ENCODE measurements at regions not wholly inside any gene's neighbourhood (a gene's known extent, or its start where the extent isn't known, plus 50 kb on each side); places are given as distances from the start of the nearest gene placed in this dataset.

DNA sequence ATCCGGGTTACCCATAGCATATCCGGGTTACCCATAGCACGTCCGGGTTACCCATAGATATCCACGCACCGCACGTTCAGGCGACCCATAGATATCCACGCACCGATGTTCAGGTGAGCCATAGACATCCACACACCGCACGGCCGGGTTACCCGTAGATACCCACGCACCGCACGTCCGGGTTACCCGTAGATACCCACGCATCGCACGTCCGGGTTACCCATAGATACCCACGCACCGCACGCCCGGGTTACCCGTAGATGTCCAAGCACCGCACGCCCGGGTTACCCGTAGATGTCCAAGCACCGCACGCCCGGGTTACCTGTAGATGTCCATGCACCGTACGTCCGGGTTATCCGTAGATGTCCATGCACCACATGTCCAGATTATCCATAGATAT is 60.3 kb upstream of the SYT1 start:
- no peaks in the 10 kb centered on the region for H4K20me1 ChIP-seq (ENCODE audit: insufficient read depth, low read length)
- H3K56ac ChIP-seq (ENCODE audit: extremely low read depth, insufficient read depth, low read length) = no peak overlapping the region
- H2AFZ ChIP-seq (replicated peaks; ENCODE audit: low read length, poor library complexity) = no peak overlapping the region
- no peaks in the 10 kb centered on the region for H3K9me3 ChIP-seq (ENCODE audit: control insufficient read depth, insufficient read depth, low read length)
- no peak for ATAC-seq (ENCODE audit: low read depth)
- dilution Hi-C loops (cut with HindIII; ENCODE audit: low sequenced_read_pairs, unreplicated experiment) (no loop called here), in situ Hi-C loops (cut with MboI; ENCODE audit: low sequenced_read_pairs) (no loop called here), intact Hi-C loops (cut with micrococcal nuclease) (loop anchor here (5.0 kb wide), 1 partner anchor 52 kb away; no protein-coding TSS in a partner anchor)
- no peak overlapping the region for H3K27ac ChIP-seq (ENCODE audit: insufficient read depth, low read length)
- H3K4me2 ChIP-seq (ENCODE audit: low read depth, low read length) = no peak overlapping the region
- BruUV-seq (replicated peaks) = no TSS peak
- no peak overlapping the region for H3K4ac ChIP-seq (ENCODE audit: low read depth, low read length)
- no peaks in the 10 kb centered on the region for H3K27me3 ChIP-seq (ENCODE audit: control insufficient read depth, insufficient read depth, low read length)
- H3K14ac ChIP-seq (replicated peaks; ENCODE audit: low read depth, low read length) = no peak overlapping the region
- H4K5ac ChIP-seq (ENCODE audit: low read depth, low read length) = no peak overlapping the region
- ChIA-PET POLR2A (ENCODE audit: unreplicated experiment) (no interaction called here), CTCF (no interaction called here)
- no peaks in the 10 kb centered on the region for H3K79me1 ChIP-seq (ENCODE audit: low read depth in 1 of 2, low read length in 2 of 2)
- H2BK15ac ChIP-seq (ENCODE audit: low read depth, low read length) = no peak overlapping the region
- H2AK5ac ChIP-seq (ENCODE audit: low read depth, low read length) = no peak overlapping the region
- no peaks in the 10 kb centered on the region for H3K36me3 ChIP-seq (ENCODE audit: control insufficient read depth, insufficient read depth, low read length)
- no peak overlapping the region for H2BK120ac ChIP-seq (ENCODE audit: low read depth, low read length)
- H3K9me1 ChIP-seq (ENCODE audit: insufficient read depth, low read length) = 0 out of 2 replicates have a peak, but pooled peaks cover 5% of the 10 kb centered on the region
- H2BK20ac ChIP-seq (ENCODE audit: low read depth, low read length) = no peak overlapping the region
- no peak overlapping the region for H2BK5ac ChIP-seq (ENCODE audit: low read depth, low read length, poor library complexity, severe bottlenecking)
- no peak overlapping the region for H4K8ac ChIP-seq (ENCODE audit: low read depth in 2 of 2, low read length in 2 of 2)
- no peak for TF ChIP-seq SMC3 (IDR thresholded peaks at IDR 0.05; ENCODE audit: low read depth, low read length)
- no peak for TF ChIP-seq BHLHE40 (IDR thresholded peaks at IDR 0.05; ENCODE audit: low read depth, low read length)
- TF ChIP-seq FOS (IDR thresholded peaks at IDR 0.05; ENCODE audit: low read depth, low read length) = no peak
- no peak for TF ChIP-seq CTCF (conservative IDR thresholded peaks at IDR 0.05; ENCODE audit: low read depth, low read length)
- no peak for TF ChIP-seq CHD1 (IDR thresholded peaks at IDR 0.05; ENCODE audit: low read depth, low read length)
- TF ChIP-seq POLR2A (IDR thresholded peaks at IDR 0.05; ENCODE audit: low read depth, low read length) = no peak
- TF ChIP-seq NFE2L2 (IDR thresholded peaks at IDR 0.05; ENCODE audit: low read depth, low read length) = no peak
- TF ChIP-seq RFX5 (IDR thresholded peaks at IDR 0.05; ENCODE audit: low read depth, low read length) = no peak
- TF ChIP-seq, protein P1, sequence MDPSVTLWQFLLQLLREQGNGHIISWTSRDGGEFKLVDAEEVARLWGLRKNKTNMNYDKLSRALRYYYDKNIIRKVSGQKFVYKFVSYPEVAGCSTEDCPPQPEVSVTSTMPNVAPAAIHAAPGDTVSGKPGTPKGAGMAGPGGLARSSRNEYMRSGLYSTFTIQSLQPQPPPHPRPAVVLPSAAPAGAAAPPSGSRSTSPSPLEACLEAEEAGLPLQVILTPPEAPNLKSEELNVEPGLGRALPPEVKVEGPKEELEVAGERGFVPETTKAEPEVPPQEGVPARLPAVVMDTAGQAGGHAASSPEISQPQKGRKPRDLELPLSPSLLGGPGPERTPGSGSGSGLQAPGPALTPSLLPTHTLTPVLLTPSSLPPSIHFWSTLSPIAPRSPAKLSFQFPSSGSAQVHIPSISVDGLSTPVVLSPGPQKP (IDR thresholded peaks at IDR 0.05; ENCODE audit: borderline replicate concordance, low read depth, low read length) = no peak
- no peak for TF ChIP-seq USF2 (IDR thresholded peaks at IDR 0.05; ENCODE audit: low read depth, low read length)
- H4K91ac ChIP-seq (ENCODE audit: insufficient read depth, low read depth, low read length) = no peak overlapping the region
- 98% methylated on average over 29 of the region's 39 CpGs; no CpG with 5 or more reads in 1 of the 2 experiments for WGBS, 2 experiments (ENCODE audit: extremely low coverage in 2 of 2, insufficient read length in 1 of 2)
- no peak overlapping the region for H3K23ac ChIP-seq (ENCODE audit: low read depth, low read length)
- H3K9ac ChIP-seq (ENCODE audit: low read depth, low read length) = no peak overlapping the region
- no peak overlapping the region for H2AK9ac ChIP-seq (replicated peaks; ENCODE audit: low read depth, low read length, poor library complexity)
- DNase-seq = no peak
- no peaks in the 10 kb centered on the region for H3K4me1 ChIP-seq (ENCODE audit: control insufficient read depth, insufficient read depth, low read length)
- no peak overlapping the region for H3K18ac ChIP-seq (ENCODE audit: low read depth, low read length)
- H3K4me3 ChIP-seq (ENCODE audit: insufficient read depth, low read depth, low read length) = no peak overlapping the region
